ENCODE measurements at regions not wholly inside any gene's neighbourhood (a gene's known extent, or its start where the extent isn't known, plus 50 kb on each side); places are given as distances from the start of the nearest gene placed in this dataset.

GRCh38 chr6:97717086-97717485 lies 434.1 kb upstream of the MMS22L start (continued):
- TF ChIP-seq FOSL1 (IDR thresholded peaks at IDR 0.05; ENCODE audit: insufficient read depth, low read depth, low read length) (no peak), RAD21 (IDR thresholded peaks at IDR 0.05 in 1 of 2, conservative IDR thresholded peaks at IDR 0.05 in 1 of 2; ENCODE audit: low read depth in 2 of 2, low read length in 2 of 2) (no peak)
